ENCODE measurements at regions not wholly inside any gene's neighbourhood (a gene's known extent, or its start where the extent isn't known, plus 50 kb on each side); places are given as distances from the start of the nearest gene placed in this dataset.

- Mint-ChIP-seq H3K36me3 (peaks cover 0 to 8% (median 0%) of the 10 kb centered on the region in 5 donors), H3K27me3 (no peaks in the 10 kb centered on the region), H3K4me1 (peaks cover 10 to 32% (median 15%) of the 10 kb centered on the region in 7 donors), H3K27ac (peak overlapping the region in 2 of 9 donors; percentile 10 to 13), H3K9me3 (peaks cover 0 to 2% (median 0%) of the 10 kb centered on the region in 11 donors), H3K4me3 (no peak overlapping the region)
- ChIA-PET POLR2A (interaction anchor here (0.7 to 1.5 kb wide), 2 partner anchors 19 to 121 kb away, joined by 3 to 4 read pairs; no protein-coding TSS in a partner anchor), CTCF (interaction anchor here (0.6 to 0.7 kb wide), 3 partner anchors 133 to 518 kb away, joined by 3 to 5 read pairs (median 3); no protein-coding TSS in a partner anchor)
- H3K4me1 ChIP-seq (ENCODE audit: control insufficient read depth in 2 of 2, insufficient read depth in 2 of 2, low read length in 2 of 2): no peaks in the 10 kb centered on the region
- no peak overlapping the region for H3K27ac ChIP-seq (ENCODE audit: low read depth, low read length)
- intact Hi-C loops (cut with micrococcal nuclease): no loop called here
- H3K36me3 ChIP-seq (ENCODE audit: control insufficient read depth in 2 of 3, insufficient read depth in 3 of 3, low read length in 3 of 3): no peaks in the 10 kb centered on the region
- no peaks in the 10 kb centered on the region for H3K27me3 ChIP-seq (ENCODE audit: control insufficient read depth in 2 of 2, insufficient read depth in 2 of 2, low read length in 2 of 2)
- DNase-seq (no peak), ATAC-seq (peak; percentile 38)
- no peaks in the 10 kb centered on the region for H3K9me3 ChIP-seq (ENCODE audit: control insufficient read depth in 2 of 3, low read length in 3 of 3)
- no peak overlapping the region for H3K4me3 ChIP-seq (ENCODE audit: low read length)
Measured at GRCh38 chr5:54653956-54654614, 136.5 kb downstream of the SNX18 start.

GRCh38 chr5:54651482-54652076 lies 134.0 kb downstream of the SNX18 start:
- no peak overlapping the region for H3K4me3 ChIP-seq (ENCODE audit: low read length)
- intact Hi-C loops (cut with micrococcal nuclease): no loop called here
- ChIA-PET POLR2A (interaction anchor here (0.9 kb wide), 1 partner anchor 10 kb away, joined by 3 read pairs; no protein-coding TSS in a partner anchor), CTCF (no interaction called here)
- Mint-ChIP-seq H3K27me3 (no peaks in the 10 kb centered on the region), H3K27ac (peak overlapping the region in 1 of 9 donors; percentile 73), H3K36me3 (peaks cover 0 to 11% (median 7%) of the 10 kb centered on the region in 5 donors), H3K9me3 (peaks cover 0 to 8% (median 5%) of the 10 kb centered on the region in 11 donors), H3K4me3 (no peak overlapping the region), H3K4me1 (peaks cover 24 to 53% (median 37%) of the 10 kb centered on the region in 7 donors)
- peaks cover 13 to 19% of the 10 kb centered on the region in 2 donors for H3K4me1 ChIP-seq (ENCODE audit: control insufficient read depth in 2 of 2, insufficient read depth in 2 of 2, low read length in 2 of 2)
- H3K9me3 ChIP-seq (ENCODE audit: control insufficient read depth in 2 of 3, low read length in 3 of 3): no peaks in the 10 kb centered on the region
- no peaks in the 10 kb centered on the region for H3K36me3 ChIP-seq (ENCODE audit: control insufficient read depth in 2 of 3, insufficient read depth in 3 of 3, low read length in 3 of 3)
- ATAC-seq (no peak), DNase-seq (no peak)
- no peak overlapping the region for H3K27ac ChIP-seq (ENCODE audit: low read depth, low read length)
- H3K27me3 ChIP-seq (ENCODE audit: control insufficient read depth in 2 of 2, insufficient read depth in 2 of 2, low read length in 2 of 2): no peaks in the 10 kb centered on the region

GRCh38 chr5:54649041-54649504 lies 131.5 kb downstream of the SNX18 start:
- no peak overlapping the region for H3K27ac ChIP-seq (ENCODE audit: low read depth, low read length)
- CTCF ChIA-PET: interaction anchor here (1.6 kb wide), 1 partner anchor 196 kb away, joined by 5 read pairs; no protein-coding TSS in a partner anchor

GRCh38 chr5:54646356-54647101 lies 129.0 kb downstream of the SNX18 start:
- H3K27me3 ChIP-seq (ENCODE audit: control insufficient read depth in 2 of 2, insufficient read depth in 2 of 2, low read length in 2 of 2): no peaks in the 10 kb centered on the region
- intact Hi-C loops (cut with micrococcal nuclease): loop anchor here (1.0 to 10.0 kb wide), 18 partner anchors 8 to 1537 kb away; partner anchors contain the start of genes ARL15 (in 2 of the 2), SNX18 (in 2 of the 2), DHX29 (in 1 of the 2) and MOCS2 (in 1 of the 2)
- H3K4me1 ChIP-seq (ENCODE audit: control insufficient read depth in 2 of 2, insufficient read depth in 2 of 2, low read length in 2 of 2): peaks cover 44 to 48% of the 10 kb centered on the region in 2 donors
- H3K4me3 Mint-ChIP-seq: peak overlapping the region; percentile 63 to 85 (median 80)
- no peaks in the 10 kb centered on the region for H3K27me3 Mint-ChIP-seq
- no peaks in the 10 kb centered on the region for H3K9me3 ChIP-seq (ENCODE audit: control insufficient read depth in 2 of 3, low read length in 3 of 3)
- H3K27ac ChIP-seq (ENCODE audit: low read depth, low read length): peak overlapping the region; percentile 64
- ChIA-PET CTCF (interaction anchor here (0.6 to 1.6 kb wide), 5 partner anchors 26 to 198 kb away, joined by 3 to 8 read pairs (median 4); partner anchors contain the start of gene SNX18), POLR2A (interaction anchor here (0.5 to 2.3 kb wide), 16 partner anchors 9 to 1444 kb away, joined by 3 to 32 read pairs (median 5); partner anchors contain the start of gene SNX18)
- no peaks in the 10 kb centered on the region for H3K36me3 ChIP-seq (ENCODE audit: control insufficient read depth in 2 of 3, insufficient read depth in 3 of 3, low read length in 3 of 3)
- peaks cover 0 to 14% (median 8%) of the 10 kb centered on the region in 5 donors for H3K36me3 Mint-ChIP-seq
- peak; percentile 18 to 81 (median 70) for DNase-seq
- peak overlapping the region; percentile 44 for H3K4me3 ChIP-seq (ENCODE audit: low read length)
- H3K27ac Mint-ChIP-seq: peak overlapping the region; percentile 94 to 99 (median 97)
- ATAC-seq: peak; percentile 88
- peaks cover 41 to 72% (median 60%) of the 10 kb centered on the region in 7 donors for H3K4me1 Mint-ChIP-seq
- H3K9me3 Mint-ChIP-seq: peaks cover 0 to 11% (median 5%) of the 10 kb centered on the region in 11 donors

More at GRCh38 chr5:54649041-54649504, 131.5 kb downstream of the SNX18 start:
- H3K27me3 Mint-ChIP-seq: no peaks in the 10 kb centered on the region
- Histone ChIP-seq H3K27me3 (ENCODE audit: control insufficient read depth in 2 of 2, insufficient read depth in 2 of 2, low read length in 2 of 2) (no peaks in the 10 kb centered on the region), H3K9me3 (ENCODE audit: control insufficient read depth in 2 of 3, low read length in 3 of 3) (no peaks in the 10 kb centered on the region), H3K4me1 (ENCODE audit: control insufficient read depth in 2 of 2, insufficient read depth in 2 of 2, low read length in 2 of 2) (peaks cover 36 to 41% of the 10 kb centered on the region in 2 donors), H3K4me3 (ENCODE audit: low read length) (no peak overlapping the region), H3K36me3 (ENCODE audit: control insufficient read depth in 2 of 3, insufficient read depth in 3 of 3, low read length in 3 of 3) (no peaks in the 10 kb centered on the region)
- peaks cover 0 to 11% (median 5%) of the 10 kb centered on the region in 11 donors for H3K9me3 Mint-ChIP-seq
- peaks cover 39 to 60% (median 51%) of the 10 kb centered on the region in 7 donors for H3K4me1 Mint-ChIP-seq
- ATAC-seq: no peak
- peaks cover 0 to 12% (median 8%) of the 10 kb centered on the region in 5 donors for H3K36me3 Mint-ChIP-seq
- H3K4me3 Mint-ChIP-seq: no peak overlapping the region
- intact Hi-C loops (cut with micrococcal nuclease): loop anchor here (5.0 to 10.0 kb wide), 5 partner anchors 43 to 448 kb away; partner anchors contain the start of gene ARL15 (in 1 of the 2)
- no peak for DNase-seq
- peak overlapping the region in 5 of 9 donors; percentile 56 to 84 (median 66) for H3K27ac Mint-ChIP-seq
- POLR2A ChIA-PET: interaction anchor here (0.7 to 1.6 kb wide), 5 partner anchors 9 to 25 kb away, joined by 3 to 7 read pairs (median 4); no protein-coding TSS in a partner anchor

- Histone ChIP-seq H3K36me3 (ENCODE audit: control insufficient read depth in 2 of 3, insufficient read depth in 3 of 3, low read length in 3 of 3) (no peaks in the 10 kb centered on the region), H3K27me3 (ENCODE audit: control insufficient read depth in 2 of 2, insufficient read depth in 2 of 2, low read length in 2 of 2) (no peaks in the 10 kb centered on the region), H3K27ac (ENCODE audit: low read depth, low read length) (peak overlapping the region; percentile 64), H3K4me3 (ENCODE audit: low read length) (peak overlapping the region; percentile 44), H3K9me3 (ENCODE audit: control insufficient read depth in 2 of 3, low read length in 3 of 3) (no peaks in the 10 kb centered on the region), H3K4me1 (ENCODE audit: control insufficient read depth in 2 of 2, insufficient read depth in 2 of 2, low read length in 2 of 2) (peaks cover 44 to 48% of the 10 kb centered on the region in 2 donors)
- ChIA-PET CTCF (interaction anchor here (1.1 to 1.6 kb wide), 4 partner anchors 27 to 198 kb away, joined by 3 to 8 read pairs (median 4); partner anchors contain the start of gene SNX18), POLR2A (interaction anchor here (0.5 to 2.3 kb wide), 15 partner anchors 8 to 1445 kb away, joined by 3 to 32 read pairs (median 5); partner anchors contain the start of gene SNX18)
- DNase-seq: no peak
- Mint-ChIP-seq H3K9me3 (peaks cover 0 to 11% (median 5%) of the 10 kb centered on the region in 11 donors), H3K4me1 (peaks cover 41 to 75% (median 60%) of the 10 kb centered on the region in 7 donors), H3K27ac (peak overlapping the region; percentile 94 to 99 (median 97)), H3K4me3 (peak overlapping the region; percentile 63 to 85 (median 80)), H3K36me3 (peaks cover 0 to 14% (median 8%) of the 10 kb centered on the region in 5 donors), H3K27me3 (no peaks in the 10 kb centered on the region)
- intact Hi-C loops (cut with micrococcal nuclease): loop anchor here (1.0 to 10.0 kb wide), 18 partner anchors 8 to 1537 kb away; partner anchors contain the start of genes ARL15 (in 2 of the 2), SNX18 (in 2 of the 2), DHX29 (in 1 of the 2) and MOCS2 (in 1 of the 2)
- ATAC-seq: no peak
Measured at GRCh38 chr5:54645882-54646355, 128.4 kb downstream of the SNX18 start.
